ENCODE measurements at regions not wholly inside any gene's neighbourhood (a gene's known extent, or its start where the extent isn't known, plus 50 kb on each side); places are given as distances from the start of the nearest gene placed in this dataset.
"Not testable (repeated sequence)": the region's sequence is repeated elsewhere in the genome, so short reads cannot be mapped to it uniquely, and the experiment has no call there.

DNA sequence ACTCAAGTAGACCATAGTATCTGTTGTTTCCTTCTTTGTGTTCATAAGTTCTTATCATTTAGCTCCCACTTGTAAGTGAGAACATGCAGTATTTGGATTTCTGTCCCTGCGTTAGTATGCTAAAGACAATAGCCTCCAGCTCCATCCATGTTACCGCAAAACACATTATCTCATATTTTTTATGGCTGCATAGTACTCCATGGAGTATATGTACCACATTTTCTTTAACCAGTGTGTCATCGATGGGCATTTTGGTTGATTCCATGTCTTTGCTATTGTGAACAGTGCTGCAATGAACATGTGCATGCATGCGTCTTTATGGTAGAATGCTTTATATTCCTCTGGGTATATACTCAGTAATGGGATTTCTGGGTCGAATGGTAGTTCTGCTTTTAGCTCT, 148.1 kb upstream of the IRS2 start:
- DNase-seq: not testable (repeated sequence)

DNA sequence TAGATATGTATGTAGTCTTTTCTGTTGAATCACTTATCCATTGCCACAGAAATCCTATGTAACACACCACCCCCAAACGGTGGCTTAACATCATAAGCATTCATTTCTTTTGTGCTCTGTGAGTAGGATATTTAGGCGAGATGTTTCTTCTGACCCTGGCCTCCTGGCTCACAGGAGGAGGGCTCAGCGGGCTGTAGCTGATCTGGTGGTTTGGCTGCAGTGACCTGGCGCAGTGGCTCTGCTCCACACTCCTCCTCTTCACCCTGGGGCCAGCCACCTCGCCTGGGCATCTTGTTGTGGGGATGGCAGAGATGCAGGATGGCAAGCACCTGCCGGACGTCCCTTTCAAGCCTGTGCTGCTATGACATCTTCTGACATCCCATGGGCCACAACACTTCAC, 147.1 kb upstream of the IRS2 start:
- no peak for DNase-seq

DNA sequence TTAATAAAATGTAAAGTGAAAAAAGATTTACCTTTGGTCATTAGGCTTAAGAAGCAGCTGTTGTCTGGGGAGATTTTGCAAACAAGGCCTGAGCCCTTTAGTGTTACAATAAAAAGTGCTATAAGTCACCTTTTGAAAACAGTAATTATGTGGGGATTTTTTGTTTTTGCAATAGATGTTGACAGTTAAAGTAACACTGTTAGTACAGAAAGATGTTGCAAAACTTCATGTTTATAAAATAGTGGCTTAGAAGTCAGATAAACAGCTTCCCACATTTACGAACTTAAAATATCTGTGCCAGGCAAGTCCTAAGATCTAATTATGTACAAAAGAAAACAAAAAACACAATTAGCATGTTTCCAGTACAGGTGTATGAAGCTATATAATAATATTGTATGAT, 138.0 kb upstream of the IRS2 start:
- no peak for DNase-seq

DNA sequence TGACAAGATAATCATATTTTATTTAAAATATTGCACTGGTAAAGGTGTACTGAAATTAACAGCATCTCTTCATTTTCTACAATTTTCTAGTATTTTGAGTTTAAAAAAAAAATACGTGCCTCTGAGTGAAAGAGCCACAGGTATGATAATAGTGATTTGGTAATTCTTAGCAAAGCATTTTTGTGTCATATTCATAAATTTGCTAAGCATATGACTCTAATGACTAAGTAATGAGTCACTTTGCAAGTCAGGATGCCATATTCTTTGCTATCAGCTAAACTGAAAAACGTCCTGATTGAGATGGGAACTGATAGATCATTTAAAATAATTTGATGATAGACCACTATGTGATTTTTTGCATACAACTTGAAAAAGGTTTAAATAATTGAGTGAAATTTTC, 136.1 kb upstream of the IRS2 start:
- DNase-seq: no peak

DNA sequence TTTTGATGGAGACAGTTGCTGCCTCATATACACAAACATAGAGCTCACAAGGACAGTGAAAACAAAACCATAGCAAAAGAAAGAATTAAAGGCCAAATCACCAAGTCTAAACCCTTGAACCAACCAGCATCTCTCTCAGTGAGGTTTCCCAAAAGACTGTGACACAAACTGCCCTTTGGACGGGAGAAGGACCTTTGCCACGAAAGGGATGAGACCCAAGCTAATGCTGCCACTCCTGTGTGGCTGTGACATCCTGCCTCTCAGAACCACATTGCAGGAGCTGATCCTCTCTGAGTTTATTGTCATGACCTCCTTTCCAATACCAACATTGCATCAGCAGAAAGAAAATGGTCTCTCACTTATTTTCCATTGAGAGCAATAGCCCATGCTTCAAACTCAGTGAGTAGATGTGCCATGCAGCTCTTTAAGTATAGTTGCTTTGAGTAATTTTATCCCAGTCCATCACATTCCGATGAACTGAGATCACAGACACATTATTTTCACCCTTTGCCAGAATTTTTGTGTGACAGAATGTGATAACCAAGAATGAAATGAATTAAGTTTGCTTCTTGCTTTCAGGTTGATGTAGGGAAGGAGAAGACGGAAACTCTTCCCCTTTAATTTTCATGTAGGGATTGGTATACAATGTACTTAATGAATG, 133.5 kb upstream of the IRS2 start:
- no peak for DNase-seq

DNA sequence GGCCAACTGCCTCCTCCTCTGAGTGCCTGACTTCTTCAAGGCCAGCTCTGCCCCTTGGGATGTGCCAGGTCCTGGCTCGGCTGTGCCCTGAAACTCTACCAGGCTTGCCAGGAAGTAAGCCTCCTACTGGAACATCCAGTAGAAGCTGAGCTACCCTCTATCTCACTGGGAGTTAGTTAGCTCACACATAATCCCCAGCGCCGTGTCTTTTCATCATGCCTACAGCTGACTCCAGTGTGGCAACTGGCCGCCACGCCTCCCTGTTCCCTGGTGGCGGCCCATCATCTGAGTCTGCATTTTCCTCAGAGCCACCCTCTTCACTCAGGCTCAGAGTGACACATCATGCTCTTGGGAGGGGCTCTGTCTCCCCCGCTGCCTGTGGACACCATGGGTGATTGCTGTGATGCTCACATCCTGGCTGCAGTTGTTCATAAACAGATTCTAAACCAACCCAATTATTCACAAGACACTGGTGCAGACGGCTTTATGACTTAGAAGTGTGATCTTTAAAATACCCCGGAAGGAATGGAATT, 131.9 kb upstream of the IRS2 start:
- DNase-seq: no peak

DNA sequence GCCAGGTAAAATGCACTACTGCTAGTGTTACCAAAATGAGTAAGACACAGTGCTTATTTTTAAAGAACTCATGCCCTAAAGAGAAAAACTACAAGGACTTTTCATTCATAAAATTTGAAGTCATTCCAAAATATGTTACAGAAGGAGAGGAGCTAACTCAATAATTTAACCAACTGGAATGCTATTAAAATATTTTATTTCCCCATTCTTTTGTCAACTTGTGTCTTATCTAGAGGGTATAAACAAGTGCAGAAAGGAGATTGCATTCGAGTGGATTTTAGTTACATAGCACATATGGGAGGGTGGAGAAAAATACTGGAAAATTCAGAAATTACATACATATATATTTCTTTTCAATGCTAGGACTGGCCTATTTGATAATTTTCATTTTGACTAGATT, 131.0 kb upstream of the IRS2 start:
- DNase-seq: no peak

DNA sequence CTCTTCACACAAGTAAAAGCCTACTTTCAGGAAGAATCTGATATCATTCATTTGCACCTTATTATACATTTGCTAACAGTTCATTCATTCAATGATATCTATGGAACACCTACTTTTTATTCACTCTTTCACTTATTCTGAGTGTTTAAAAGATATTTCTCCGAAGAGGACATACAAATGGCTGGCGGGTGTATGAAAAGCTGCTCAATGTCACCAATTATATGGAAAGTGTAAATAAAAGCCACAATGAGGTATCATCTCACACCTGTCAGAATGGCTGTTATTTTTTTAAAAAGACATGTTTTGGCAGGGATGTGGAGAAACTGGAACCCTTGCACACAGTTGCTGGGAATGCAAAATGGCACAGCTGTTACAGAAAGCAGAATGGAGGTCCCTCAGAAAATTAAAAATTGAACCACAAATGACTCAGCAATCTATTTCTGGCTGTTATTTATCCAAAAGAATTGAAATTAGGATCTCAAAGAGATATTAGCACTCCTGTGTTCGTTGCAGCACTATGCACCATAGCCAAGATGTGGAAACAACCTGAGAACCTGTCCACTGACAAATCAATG, 127.6 kb upstream of the IRS2 start:
- no peak for DNase-seq

DNA sequence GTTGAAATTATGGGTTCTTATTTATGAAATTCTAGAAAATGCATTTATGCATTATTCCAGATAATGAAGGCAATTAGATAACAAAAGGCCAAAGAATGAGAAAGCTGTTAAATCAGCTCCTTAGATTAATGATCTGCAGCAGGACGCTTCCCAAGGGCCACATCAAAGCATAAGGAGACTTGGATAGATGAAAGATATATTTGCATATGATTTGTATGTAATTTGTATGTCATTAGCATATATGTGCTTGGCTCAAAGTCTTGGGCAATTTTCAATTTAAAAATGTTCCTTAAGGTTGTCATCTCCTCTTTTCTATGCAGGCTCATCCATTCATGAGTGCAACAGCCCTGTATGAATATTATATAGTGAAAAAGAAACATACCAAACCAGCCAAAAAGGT, 126.8 kb upstream of the IRS2 start:
- DNase-seq: no peak

DNA sequence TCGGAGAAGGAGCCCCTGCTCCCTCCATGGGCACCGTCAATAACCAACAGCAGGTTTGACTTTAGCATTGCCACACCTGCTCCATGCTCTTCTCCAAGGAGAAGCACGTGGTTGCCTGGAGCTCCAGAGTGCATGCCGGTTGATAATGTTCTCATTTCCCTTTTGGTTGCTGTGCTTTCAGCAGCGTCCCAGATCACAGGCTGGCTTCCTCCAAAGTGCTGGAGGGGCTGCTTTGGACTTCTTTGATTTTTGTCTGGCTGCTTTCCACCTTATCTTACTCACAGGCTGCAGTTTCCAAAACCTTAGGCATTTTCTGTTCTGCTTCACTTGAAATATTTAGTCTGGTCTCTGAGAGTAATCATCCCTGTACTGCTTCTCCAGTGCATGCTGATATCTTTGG, 123.8 kb upstream of the IRS2 start:
- DNase-seq: no peak

DNA sequence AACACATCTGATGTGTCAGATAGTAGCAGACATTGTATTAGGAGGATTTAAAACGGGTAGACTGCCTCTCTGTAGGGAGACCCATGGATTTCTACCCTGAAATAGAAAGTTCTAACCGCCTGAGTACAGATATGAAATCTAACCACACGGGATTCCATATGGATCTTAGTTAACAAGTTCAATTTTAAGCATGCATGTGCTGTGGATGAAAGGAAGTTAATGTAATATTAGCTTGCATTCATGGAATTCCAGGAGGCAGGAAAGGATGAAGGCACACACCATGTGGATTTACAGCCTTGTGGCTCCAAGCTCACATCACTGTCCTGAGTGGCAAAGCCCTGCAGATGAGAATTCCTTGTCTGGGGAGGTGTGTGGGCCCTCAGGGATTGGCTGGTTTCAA, 120.6 kb upstream of the IRS2 start:
- DNase-seq: no peak

DNA sequence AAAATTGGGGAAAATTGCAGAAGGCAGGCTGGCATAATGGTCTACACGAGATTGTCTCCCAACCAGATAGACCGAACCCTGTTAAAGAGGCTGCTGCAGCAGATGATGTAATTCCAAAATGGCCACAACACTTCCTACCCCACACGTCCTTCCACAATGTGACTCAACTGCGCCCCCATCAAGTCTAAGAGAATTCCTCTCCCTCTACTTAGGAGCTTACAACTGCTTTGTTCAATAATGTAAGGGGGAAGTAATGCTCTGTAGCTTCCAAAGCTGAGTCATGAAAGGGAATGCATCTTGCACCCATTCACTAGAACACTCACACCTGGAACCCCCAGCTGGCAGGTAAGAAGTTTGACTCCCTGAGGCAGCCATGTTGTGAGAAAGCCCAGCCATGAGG, 117.8 kb upstream of the IRS2 start:
- no peak for DNase-seq

DNA sequence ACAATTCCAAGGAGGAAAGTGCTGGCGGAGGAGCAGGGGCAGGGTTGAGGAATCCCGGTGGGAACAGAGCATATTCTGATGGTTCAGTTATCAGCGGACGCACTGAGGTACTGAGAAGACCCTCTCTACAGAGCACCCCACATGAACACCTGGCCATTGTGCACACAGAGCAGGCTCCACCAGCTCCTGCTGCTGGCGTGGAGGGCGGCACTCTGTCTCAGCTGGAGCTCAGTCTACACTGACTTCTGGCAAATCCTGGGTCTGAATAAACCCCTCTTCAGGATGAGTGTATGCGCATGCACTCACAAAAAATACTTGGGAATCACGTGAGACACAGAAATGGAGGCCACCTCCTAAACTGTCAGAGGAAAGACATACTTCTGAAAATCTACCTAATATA, 114.4 kb upstream of the IRS2 start:
- DNase-seq: no peak

DNA sequence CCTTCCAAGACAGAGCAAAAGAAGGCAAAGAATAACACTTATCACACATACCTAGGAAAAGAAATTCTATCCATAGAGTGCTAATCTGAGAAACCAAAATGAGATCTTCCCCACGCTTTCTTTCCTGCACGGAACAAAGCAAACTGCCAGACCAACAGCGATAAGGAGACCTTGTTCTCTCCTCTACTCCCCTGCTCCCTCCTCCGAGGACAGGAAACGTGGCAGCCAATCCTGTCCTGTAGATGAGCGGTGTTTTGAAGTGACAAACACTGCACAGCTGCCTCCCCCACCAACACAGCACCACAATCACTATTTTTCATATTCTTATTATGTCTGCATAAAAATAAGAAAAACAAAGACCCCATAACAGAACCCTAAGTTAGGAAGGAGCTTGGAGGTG, 113.9 kb upstream of the IRS2 start:
- DNase-seq: no peak

DNA sequence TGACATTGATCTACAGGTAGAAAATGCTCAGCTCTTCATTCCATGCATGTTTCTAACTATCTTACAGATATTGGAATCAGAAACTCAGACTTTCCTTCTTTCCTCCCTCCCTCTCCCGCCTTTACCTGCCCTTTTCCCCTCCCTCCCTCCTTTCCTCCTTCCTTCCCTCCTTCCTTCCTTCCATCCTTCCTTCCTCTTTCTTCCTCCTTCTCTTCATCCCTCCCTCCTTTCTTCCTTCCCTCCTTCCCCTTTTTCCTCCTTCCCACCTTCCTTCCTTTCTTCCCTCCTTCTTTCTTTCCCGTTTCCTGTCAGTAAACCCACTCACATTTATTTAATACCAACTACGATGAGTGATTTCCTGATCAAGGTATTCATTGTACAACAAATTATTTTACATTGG, 113.4 kb upstream of the IRS2 start:
- no peak for DNase-seq

DNA sequence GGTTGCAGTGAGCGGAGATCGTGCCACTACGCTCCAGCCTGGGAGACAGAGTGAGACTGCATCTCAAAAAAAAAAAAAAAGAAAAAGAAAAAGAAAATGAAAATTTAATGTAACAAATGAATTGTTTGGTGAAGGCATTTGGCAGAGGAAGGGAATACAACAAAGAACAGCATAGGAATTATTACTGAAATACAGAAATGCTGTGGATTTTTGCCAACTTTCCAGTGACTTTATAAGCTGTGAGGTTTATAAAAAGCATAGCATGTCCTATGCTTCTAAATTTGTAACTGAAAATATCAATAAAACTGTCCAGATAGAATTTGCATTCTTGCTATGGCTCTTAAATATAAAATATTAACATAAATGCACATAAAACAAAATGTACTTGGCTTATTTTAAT, 112.9 kb upstream of the IRS2 start:
- DNase-seq: no peak

DNA sequence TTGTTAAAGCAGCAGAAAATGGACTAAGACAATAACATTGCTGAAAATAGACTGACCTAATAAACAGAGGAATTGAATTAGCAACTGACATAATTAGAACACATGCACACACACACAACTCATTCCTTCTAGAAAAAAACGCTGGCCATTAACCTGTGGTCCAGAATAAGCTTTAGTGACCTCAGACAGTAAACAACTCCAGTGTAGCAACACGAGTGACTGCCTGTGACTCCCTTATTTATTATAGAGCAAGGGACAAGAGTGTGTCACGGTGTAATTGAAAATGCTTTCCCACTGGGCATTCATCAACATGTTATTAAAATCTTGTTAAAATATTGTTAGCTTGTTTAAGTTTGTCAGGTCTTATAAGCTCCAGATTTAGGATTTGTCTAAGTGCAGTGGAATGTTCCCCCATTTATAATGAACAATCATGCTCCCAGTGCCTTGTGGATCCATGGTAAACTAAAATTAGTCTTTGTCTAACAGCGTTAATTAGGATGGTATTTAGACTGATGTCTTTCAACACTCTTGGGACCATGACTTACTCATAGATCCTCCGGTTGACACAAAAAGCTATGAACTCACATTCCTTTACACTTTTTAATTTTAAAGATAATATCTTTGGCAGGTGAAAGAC, 111.7 kb upstream of the IRS2 start:
- DNase-seq: no peak

DNA sequence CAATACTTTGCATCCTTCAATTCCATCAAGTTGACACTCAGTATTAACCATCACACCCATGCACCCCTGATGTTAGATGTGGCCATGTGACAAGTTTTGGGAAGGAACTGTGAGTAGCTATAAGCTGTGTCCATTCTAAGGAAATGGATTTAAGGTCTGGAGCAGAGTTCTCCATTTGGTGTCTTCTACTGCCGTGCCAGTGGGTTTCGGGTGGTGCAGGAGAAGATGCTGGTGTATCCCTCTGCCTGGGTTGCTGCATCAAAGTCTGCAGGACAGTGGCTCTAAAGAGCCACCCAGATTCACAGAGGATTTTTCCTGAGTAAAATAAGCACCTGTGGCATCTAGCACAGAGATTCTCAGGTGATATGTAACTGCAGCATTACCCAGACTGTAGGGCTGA, 105.7 kb upstream of the IRS2 start:
- DNase-seq: no peak

DNA sequence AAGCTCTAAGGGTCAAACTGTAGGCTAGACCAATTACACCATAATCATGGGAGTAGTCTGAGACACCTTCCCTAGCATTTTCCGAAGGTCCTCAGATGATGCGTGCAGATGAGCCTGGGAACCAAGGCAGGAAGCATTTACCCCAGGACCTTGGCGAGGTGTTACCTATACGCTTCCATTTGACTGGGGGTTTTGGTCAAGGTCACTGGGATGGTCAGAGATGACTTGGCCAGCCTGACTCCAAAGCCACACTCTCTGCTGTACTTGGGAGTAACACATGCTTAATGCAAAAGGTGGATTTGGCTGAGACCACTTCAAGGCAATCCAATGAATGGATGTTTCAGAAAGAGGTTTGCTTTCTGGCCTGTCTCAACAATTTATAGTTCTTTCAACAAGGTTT, 98.9 kb upstream of the IRS2 start:
- DNase-seq: no peak

DNA sequence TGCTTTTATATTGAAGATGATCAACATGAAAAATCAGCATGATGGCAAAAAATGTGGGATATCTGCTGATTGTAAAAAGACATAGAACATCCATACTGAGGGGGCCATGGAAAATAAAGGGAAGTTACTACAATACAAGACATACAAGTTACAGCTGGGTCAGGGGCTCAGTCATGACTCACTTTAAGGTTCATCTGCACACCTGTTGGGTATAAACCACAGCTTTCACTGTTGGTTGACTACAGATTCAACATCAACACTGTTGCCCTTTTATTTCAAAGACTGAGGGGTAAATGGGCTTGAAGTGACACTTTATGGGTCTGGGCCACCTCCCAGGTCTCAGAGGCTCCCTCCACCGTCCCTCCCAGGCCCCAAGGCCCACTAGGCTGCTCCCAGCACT, 98.1 kb upstream of the IRS2 start:
- no peak for DNase-seq

DNA sequence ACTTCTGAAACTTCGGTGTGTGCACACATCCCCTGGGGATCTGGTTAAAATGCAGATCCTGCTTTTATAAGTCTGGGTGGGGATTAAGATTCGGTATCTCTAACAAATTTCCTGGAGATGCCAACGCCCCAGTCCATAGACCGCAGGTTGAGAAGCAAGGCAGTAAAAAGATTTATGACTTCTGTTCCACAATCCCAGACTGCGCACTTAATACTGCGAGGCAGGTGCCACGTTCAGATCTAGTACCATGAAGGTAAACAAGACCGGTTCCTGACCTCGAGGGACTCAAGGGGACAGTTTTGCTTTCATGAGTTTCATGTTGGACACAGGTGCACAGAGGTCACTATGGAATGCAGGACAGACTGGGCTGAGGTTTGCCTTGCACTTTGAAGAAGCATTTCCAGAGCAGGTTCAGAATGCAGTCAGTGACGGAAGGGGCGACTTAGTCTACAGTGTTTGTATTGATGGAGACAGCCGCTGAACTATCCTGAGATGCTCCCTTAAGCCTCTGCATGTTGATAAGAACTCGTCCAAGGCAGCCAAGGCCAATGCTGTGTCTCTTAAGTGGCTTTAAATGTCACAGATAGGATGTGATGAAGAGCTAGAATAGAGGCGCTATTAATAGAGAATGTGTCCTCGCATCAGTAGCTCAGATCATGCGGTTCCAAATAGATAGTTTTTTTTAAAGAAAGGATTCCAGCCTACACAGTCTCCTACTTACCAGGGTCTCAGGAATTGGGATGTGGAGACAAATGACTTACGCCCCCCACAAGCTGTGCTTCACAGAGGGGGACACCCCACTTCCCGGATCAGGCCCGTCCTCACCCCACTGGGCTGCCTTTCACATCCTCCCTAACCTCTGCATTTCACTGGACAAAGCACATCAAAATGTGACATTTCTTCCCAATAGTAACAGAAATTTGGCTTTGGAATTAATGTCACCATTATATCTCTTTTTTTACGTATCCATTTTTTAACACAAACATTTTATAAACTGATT, 97.1 kb upstream of the IRS2 start:
- DNase-seq: no peak

DNA sequence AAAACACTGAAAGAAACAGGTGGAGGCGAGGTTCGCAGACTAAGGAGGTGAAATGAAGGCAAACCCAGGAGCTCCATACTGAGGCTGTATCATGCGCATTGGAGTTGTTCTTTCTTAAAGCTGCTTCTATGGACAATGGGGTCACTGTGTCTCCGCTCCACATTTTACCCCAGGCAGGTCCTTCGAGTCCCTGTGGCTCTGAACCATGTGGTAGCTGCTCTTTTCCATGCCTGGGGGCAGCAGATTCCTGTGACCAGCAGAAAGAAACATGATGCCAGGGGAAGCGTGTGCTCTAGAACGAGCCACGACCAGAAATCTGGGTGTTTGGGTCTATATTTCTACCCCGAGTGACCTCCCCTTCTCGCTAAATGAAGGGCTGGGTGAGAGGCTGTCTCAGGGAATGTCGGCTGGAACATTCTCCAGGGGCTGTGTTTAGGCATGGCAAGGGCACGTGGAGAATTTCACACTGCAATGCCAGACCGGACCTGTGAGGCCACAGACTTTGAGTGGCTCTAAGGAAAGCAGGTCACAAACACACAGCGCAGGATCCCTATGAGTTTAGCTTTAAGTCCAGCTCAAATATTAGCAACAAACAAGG, 95.7 kb upstream of the IRS2 start:
- DNase-seq: no peak

DNA sequence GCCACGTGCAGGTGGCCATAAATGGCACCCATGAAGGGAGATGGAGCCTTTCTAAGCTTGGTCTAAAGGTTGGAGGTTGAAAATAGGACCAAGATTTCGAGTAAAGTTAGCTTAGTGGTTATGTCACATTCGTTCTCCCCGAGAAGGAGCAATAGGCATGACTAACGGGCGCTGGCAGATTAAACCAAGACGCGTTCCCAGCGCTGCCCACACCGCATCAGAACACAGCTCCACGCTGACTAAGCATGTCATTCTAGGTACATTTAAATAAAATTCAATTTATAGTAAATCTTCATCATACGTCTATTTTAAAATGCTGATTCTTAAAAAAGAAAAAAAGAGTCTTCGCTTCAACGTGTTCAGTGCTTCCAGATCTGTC, 95.0 kb upstream of the IRS2 start:
- DNase-seq: no peak

Data from activated naive CD4-positive, alpha-beta T cell treated with anti-CD3 and anti-CD28 coated beads, Interleukin-2, amount 50 U/mL, for 16 hours (primary cell).